ENCODE measurements at regions not wholly inside any gene's neighbourhood (a gene's known extent, or its start where the extent isn't known, plus 50 kb on each side); places are given as distances from the start of the nearest gene placed in this dataset.

- intact Hi-C loops (cut with micrococcal nuclease), result no loop called here
- DNase-seq (ENCODE audit: low read depth, low spot score) (no peak), FAIRE-seq (no peak)
- H3K4me1 ChIP-seq (ENCODE audit: control insufficient read depth, extremely low read depth, insufficient read depth, low read length), result no peaks in the 10 kb centered on the region
- ChIA-PET CTCF (interaction anchor here (1.3 kb wide), 1 partner anchor 16 kb away, joined by 3 read pairs; no protein-coding TSS in a partner anchor), POLR2A (interaction anchor here (0.8 kb wide), 1 partner anchor 62 kb away, joined by 3 read pairs; no protein-coding TSS in a partner anchor)
- H3K27ac ChIP-seq (ENCODE audit: insufficient read depth, low read depth, low read length), result no peak overlapping the region
- H3K27me3 ChIP-seq (ENCODE audit: control insufficient read depth in 2 of 2, insufficient read depth in 2 of 2, low read length in 2 of 2), result no peaks in the 10 kb centered on the region
- TF ChIP-seq GATA2 (IDR thresholded peaks at IDR 0.05; ENCODE audit: insufficient read depth, insufficient read length, low read depth, low read length) (no peak), POLR2A (IDR thresholded peaks at IDR 0.05; ENCODE audit: low read depth, low read length) (no peak), MAX (IDR thresholded peaks at IDR 0.05; ENCODE audit: insufficient read depth, insufficient read length) (no peak), POLR2AphosphoS5 (IDR thresholded peaks at IDR 0.05; ENCODE audit: insufficient read depth, low read depth, low read length) (no peak), EZH2 (IDR thresholded peaks at IDR 0.05; ENCODE audit: borderline replicate concordance, low read depth, low read length, severe bottlenecking) (no peak), JUN (IDR thresholded peaks at IDR 0.05; ENCODE audit: borderline replicate concordance, insufficient read depth, insufficient read length, low read depth) (no peak), FOS (IDR thresholded peaks at IDR 0.05; ENCODE audit: borderline replicate concordance, insufficient read depth, low read length) (no peak), CTCF (IDR thresholded peaks at IDR 0.05; ENCODE audit: extremely low read depth in 1 of 2, insufficient read depth in 1 of 2, low read depth in 1 of 2, low read length in 2 of 2) (no peak), MYC (IDR thresholded peaks at IDR 0.05; ENCODE audit: low read depth, low read length) (no peak)
- BruUV-seq (replicated peaks), result no TSS peak
- no peak overlapping the region for H3K4me2 ChIP-seq (ENCODE audit: insufficient read depth, low read length)
- H3K4me3 ChIP-seq (replicated peaks in 1 of 3; ENCODE audit: insufficient read depth in 1 of 3, low read depth in 1 of 3, low read length in 3 of 3), result no peak overlapping the region
- H2AFZ ChIP-seq (ENCODE audit: low read depth, low read length), result no peak overlapping the region
- H3K79me2 ChIP-seq (ENCODE audit: control insufficient read depth, insufficient read depth, low read length), result no peaks in the 10 kb centered on the region
- H3K9me3 ChIP-seq (replicated peaks; ENCODE audit: control insufficient read depth, insufficient read depth, low read length), result no peaks in the 10 kb centered on the region
- no peaks in the 10 kb centered on the region for H3K36me3 ChIP-seq (ENCODE audit: control insufficient read depth in 2 of 2, extremely low read depth in 1 of 2, insufficient read depth in 2 of 2, low read length in 2 of 2)
- no peaks in the 10 kb centered on the region for H3K9me1 ChIP-seq (replicated peaks; ENCODE audit: control insufficient read depth, extremely low read depth, insufficient read depth, low read length)
- no peak overlapping the region for H3K9ac ChIP-seq (replicated peaks; ENCODE audit: extremely low read depth, insufficient read depth, low read length)
- no peaks in the 10 kb centered on the region for H4K20me1 ChIP-seq (replicated peaks; ENCODE audit: control insufficient read depth, extremely low read depth, insufficient read depth, low read length)
- dilution Hi-C loops (cut with MboI; ENCODE audit: extremely low pct_ligation_motif_present, low sequenced_read_pairs), result no loop called here
Measured at GRCh38 chr6:22049002-22049401, 247.8 kb downstream of the PRL start.

Measured in endothelial cell of umbilical vein (primary cell).